ENCODE measurements at regions not wholly inside any gene's neighbourhood (a gene's known extent, or its start where the extent isn't known, plus 50 kb on each side); places are given as distances from the start of the nearest gene placed in this dataset.

- TF ChIP-seq EZH2phosphoT487 (IDR thresholded peaks at IDR 0.05; ENCODE audit: insufficient read depth, low read depth) (no peak), EZH2 (IDR thresholded peaks at IDR 0.05; ENCODE audit: insufficient read depth, poor library complexity, severe bottlenecking) (no peak)
Measured at GRCh38 chr3:181344331-181344730, 354.8 kb upstream of the DNAJC19 start.
